NCI-H2029 (cell line): ENCODE measurements at regions not wholly inside any gene's neighbourhood (a gene's known extent, or its start where the extent isn't known, plus 50 kb on each side); places are given as distances from the start of the nearest gene placed in this dataset.

ENCODE experiments used
- DNase-seq: peaks from one replicate; lab custom pipeline; 2025; lab: John Stamatoyannopoulos, UW

GRCh38 chr4:114177628-114178027, 198.2 kb upstream of the ARSJ start:
- no peak for DNase-seq

DNA sequence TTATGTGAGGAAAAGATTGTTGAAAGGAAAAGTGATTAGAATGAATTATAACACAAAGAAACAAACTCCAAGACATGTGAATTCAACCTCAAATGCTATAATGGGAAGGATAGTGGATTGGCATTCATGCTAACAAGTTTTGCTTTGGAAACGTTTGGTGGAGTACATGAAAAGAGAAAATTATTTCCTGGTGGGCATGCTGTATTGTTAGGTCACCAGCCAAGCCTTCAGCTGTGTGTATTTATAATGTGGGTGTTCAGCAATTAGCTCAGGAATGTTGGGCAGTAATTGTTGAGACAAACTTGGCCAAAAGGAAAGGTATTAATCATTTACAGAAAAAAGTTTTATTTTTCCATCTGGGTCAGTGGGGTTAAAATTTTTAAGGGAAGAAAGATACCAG, 198.9 kb upstream of the ARSJ start:
- no peak for DNase-seq

DNA sequence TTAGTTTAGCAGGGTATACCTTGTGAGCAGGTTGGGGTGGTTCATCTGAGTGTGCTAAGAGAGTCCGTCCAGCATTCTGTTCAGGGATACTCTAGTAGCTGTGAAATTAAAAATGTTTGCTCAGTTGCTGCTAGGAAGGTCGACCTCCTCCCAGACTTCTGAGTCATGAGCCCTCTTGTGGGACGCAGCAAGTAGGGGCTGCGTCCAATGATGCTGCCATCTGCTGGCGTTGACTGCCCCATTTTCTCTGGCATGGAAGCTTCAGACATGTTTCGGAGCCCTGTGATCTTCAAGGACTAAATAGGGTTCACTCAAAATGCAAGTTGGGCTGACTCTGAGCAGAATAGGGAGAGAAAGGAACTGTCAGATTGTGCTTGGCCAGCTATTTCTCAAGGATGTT, 201.0 kb upstream of the ARSJ start:
- no peak for DNase-seq

GRCh38 chr4:114184901-114185300, 205.5 kb upstream of the ARSJ start:
- DNase-seq: no peak

GRCh38 chr4:114187592-114187991, 208.1 kb upstream of the ARSJ start:
- DNase-seq: no peak

DNA sequence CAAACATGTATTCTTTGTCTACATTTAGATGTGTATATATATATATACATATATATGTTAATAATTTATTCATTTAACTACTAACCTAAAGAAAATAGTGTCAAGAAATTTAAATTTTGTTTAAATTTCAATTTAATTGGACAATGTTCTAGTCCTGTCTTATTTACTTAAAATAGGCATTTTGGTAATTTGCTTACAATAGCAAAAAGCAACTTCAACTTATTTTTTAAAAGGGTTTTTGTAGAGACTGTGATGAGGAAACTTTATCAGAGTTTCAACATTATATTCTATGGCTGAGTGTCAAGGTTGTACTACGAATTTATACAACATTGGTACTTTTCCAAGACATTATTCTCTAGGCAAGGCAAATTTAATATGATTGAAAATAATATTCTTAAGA, 212.0 kb upstream of the ARSJ start:
- DNase-seq: no peak

DNA sequence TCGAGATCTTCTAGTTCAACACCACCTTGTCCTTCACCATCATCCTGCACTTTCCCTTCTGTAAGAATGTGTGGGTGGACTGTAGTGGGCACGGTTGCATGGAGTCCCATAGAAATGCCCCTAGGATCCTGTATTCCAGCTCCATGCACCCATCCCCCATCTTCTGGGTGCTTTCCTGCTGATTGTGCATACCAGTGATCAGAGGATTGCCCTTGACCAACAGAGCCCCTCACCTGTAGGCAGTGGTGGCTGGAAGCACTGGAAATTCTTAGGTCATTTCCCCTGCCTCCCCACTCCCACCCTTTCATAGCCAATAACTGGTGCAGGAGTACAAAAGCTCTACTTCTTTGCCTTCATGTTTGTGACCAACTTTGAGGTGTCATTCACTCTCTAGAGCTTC, 213.4 kb upstream of the ARSJ start:
- no peak for DNase-seq

GRCh38 chr4:114193624-114194399, 214.4 kb upstream of the ARSJ start:
- no peak for DNase-seq

GRCh38 chr4:114196606-114197005, 217.2 kb upstream of the ARSJ start:
- DNase-seq: no peak

- DNase-seq: peak; percentile 33
Measured at GRCh38 chr4:114200026-114200425, 220.6 kb upstream of the ARSJ start.

- DNase-seq: no peak
Measured at GRCh38 chr4:114205261-114205660, 225.8 kb upstream of the ARSJ start.

DNA sequence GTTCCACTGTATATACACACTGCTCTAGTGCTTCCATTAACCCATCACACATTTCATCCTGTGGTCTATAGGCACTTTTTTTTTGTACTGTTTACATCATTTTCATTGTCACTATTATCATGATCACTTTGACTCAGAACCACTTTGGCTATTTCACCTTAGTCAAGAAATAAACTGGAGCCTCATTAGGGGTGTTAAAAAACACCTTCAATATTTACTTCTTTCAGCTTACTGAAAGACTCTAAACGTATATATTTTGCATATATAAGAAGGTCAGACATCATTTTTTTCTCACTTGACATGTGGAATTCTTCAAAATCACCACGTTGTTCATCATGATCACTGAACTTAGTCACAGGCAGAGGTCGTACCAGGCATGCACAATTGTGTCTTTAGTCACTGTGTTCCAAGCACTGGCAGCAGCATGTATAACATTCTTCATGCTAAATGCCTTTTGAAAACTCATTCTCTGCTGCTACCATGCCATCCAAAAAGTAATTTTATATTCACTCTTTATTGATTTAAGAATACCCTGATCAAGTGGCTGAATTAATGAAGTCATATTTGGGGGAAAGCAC, 229.2 kb upstream of the ARSJ start:
- DNase-seq: no peak

GRCh38 chr4:114209584-114209983, 230.1 kb upstream of the ARSJ start:
- no peak for DNase-seq

- no peak for DNase-seq
Measured at GRCh38 chr4:114211556-114211955, 232.1 kb upstream of the ARSJ start.

GRCh38 chr4:114217150-114217817, 237.8 kb upstream of the ARSJ start:
- peak; percentile 70 for DNase-seq

GRCh38 chr4:114223580-114223979, 244.1 kb upstream of the ARSJ start:
- no peak for DNase-seq

GRCh38 chr4:114225436-114225835, 246.0 kb upstream of the ARSJ start:
- DNase-seq: no peak

DNA sequence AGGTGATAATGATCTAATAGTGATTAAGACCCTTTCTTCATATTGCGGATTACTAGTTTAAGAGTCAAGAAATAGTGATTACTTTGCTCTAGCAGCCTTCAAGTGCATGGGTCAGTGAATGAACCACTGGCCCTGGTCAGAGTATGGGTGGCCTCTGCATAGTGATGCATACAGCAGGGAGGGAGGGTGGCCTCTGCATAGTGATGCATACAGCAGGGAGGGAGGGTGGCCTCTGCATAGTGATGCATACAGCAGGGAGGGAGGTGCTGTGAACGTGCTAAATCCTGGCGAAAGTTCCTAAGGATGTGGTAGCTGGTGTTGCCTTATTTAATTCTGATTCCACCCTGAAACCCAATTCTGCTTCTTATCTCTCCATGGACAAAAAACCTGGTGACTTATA, 246.7 kb upstream of the ARSJ start:
- no peak for DNase-seq

GRCh38 chr4:114226968-114227760, 247.7 kb upstream of the ARSJ start:
- DNase-seq: no peak

- DNase-seq: no peak
Measured at GRCh38 chr4:114229706-114230105, 250.3 kb upstream of the ARSJ start.

- DNase-seq: no peak
Measured at GRCh38 chr4:114236171-114236769, 256.8 kb upstream of the ARSJ start.

DNA sequence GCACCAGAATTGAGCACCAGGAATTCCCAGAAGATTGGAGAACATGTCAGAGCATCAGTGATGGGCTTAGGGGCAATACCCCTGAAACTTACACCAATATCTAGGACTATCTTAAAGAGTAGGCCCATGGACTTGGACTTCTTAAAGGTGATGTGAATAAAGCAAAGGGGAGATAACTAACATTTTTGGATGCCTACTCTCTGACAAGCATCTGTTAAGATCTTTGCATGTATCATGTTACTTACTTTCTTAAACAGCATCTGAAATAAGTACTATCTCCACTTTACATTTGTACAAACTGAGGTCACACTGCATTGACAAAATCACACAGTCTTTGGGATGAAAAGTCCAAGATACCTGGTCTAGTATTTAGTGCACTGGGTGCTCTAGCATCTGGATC, 258.6 kb upstream of the ARSJ start:
- DNase-seq: no peak
